ENCODE measurements at regions not wholly inside any gene's neighbourhood (a gene's known extent, or its start where the extent isn't known, plus 50 kb on each side); places are given as distances from the start of the nearest gene placed in this dataset.
"Not testable (repeated sequence)": the region's sequence is repeated elsewhere in the genome, so short reads cannot be mapped to it uniquely, and the experiment has no call there.

DNA sequence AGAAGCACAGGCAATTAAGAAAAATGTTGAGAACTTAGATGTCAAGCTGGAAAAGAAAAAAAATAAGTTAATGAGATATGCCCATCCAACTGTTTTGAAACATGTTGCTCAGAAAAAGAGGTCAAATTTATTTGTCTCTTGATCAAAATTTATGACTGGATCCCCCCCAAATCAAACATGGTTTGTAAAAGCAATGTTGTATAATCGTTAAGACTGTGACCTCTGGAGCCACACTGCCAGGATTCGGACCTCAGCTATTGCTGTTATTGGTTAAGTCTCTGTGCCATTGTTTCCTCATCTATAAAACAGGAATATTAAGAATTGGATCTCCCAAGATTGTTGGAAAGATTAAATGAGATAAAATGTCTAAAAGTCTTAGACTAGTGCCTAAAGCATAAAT lies 51.9 kb upstream of the LRRK2 start:
- Mint-ChIP-seq H3K36me3 (ENCODE audit: low read depth) (no peaks in the 10 kb centered on the region), H3K27ac (no peak overlapping the region), H3K9me3 (no peaks in the 10 kb centered on the region), H3K4me3 (no peak overlapping the region), H3K4me1 (no peaks in the 10 kb centered on the region), H3K27me3 (ENCODE audit: low read depth) (no peaks in the 10 kb centered on the region)
- TF ChIP-seq, protein P1, sequence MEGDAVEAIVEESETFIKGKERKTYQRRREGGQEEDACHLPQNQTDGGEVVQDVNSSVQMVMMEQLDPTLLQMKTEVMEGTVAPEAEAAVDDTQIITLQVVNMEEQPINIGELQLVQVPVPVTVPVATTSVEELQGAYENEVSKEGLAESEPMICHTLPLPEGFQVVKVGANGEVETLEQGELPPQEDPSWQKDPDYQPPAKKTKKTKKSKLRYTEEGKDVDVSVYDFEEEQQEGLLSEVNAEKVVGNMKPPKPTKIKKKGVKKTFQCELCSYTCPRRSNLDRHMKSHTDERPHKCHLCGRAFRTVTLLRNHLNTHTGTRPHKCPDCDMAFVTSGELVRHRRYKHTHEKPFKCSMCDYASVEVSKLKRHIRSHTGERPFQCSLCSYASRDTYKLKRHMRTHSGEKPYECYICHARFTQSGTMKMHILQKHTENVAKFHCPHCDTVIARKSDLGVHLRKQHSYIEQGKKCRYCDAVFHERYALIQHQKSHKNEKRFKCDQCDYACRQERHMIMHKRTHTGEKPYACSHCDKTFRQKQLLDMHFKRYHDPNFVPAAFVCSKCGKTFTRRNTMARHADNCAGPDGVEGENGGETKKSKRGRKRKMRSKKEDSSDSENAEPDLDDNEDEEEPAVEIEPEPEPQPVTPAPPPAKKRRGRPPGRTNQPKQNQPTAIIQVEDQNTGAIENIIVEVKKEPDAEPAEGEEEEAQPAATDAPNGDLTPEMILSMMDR (IDR thresholded peaks at IDR 0.05; ENCODE audit: unreplicated experiment in 3 of 3): no peak

DNA sequence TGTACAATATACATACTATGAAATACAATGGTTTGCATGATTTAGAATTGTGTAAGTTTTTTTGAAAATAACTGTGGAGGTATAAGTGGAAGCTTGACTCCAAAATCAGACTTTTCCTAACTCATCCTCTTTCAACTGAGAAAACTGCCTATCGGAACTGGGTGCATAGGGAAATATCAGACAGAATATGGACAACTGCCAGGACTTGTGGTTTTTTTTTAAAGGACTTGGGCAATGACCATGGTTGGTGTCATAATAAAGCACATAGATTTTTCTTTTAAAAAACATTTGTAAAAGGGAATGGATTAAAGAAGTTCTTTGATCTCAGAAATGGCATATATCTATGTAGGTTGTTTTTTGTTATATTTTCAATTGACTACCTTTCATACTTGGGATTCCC lies 53.3 kb upstream of the LRRK2 start:
- no peak overlapping the region for H3K27ac Mint-ChIP-seq
- no peaks in the 10 kb centered on the region for H3K36me3 Mint-ChIP-seq (ENCODE audit: low read depth)
- H3K27me3 Mint-ChIP-seq (ENCODE audit: low read depth): no peaks in the 10 kb centered on the region
- no peaks in the 10 kb centered on the region for H3K4me1 Mint-ChIP-seq
- TF ChIP-seq, protein P1 (IDR thresholded peaks at IDR 0.05; ENCODE audit: unreplicated experiment in 3 of 3): no peak
- no peaks in the 10 kb centered on the region for H3K9me3 Mint-ChIP-seq
- no peak overlapping the region for H3K4me3 Mint-ChIP-seq

DNA sequence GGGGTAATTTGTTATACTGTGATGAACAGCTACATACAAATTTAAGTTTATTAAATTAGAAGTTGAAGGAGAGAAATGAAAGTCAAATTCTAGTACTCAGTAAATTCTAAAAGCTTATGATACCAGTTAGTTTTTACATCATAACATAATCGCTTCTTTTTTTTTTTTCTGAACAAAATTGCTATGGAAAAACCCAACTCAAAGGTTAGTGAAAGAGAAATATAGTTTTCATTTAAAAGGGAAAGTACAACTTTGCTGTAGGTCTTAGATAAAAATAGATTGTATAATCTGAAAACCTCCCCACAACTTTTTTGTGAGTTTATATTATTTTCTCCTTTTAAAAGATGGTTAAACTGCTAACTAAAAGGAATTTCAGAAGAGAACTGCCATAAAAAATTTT lies 53.7 kb upstream of the LRRK2 start:
- H3K9me3 Mint-ChIP-seq: no peaks in the 10 kb centered on the region
- H3K27me3 Mint-ChIP-seq (ENCODE audit: low read depth): no peaks in the 10 kb centered on the region
- no peak overlapping the region for H3K27ac Mint-ChIP-seq
- H3K36me3 Mint-ChIP-seq (ENCODE audit: low read depth): no peaks in the 10 kb centered on the region
- TF ChIP-seq, protein P1 (IDR thresholded peaks at IDR 0.05; ENCODE audit: unreplicated experiment in 3 of 3): no peak
- H3K4me3 Mint-ChIP-seq: no peak overlapping the region
- H3K4me1 Mint-ChIP-seq: no peaks in the 10 kb centered on the region

DNA sequence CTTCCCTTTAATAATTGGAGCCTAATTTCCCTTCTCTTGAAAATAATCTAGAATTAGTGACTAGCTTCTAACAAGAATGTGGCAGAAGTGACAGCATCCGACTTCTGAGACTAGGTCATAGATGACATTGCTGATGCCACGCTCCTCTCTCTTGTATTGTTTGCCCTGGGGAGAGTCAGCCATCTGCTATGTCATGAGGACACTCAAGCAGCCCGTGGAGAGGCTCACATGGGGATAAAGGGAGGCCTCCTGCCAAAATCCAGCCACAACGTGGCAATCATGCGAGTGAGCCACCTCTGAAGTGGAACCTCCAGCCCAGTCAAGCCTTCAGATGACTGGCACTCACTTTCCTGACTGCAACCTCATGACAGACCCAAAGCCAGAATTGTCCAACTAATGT lies 54.2 kb upstream of the LRRK2 start:
- peaks cover 3% of the 10 kb centered on the region for H3K9me3 Mint-ChIP-seq
- H3K4me3 Mint-ChIP-seq: no peak overlapping the region
- no peak overlapping the region for H3K27ac Mint-ChIP-seq
- H3K4me1 Mint-ChIP-seq: no peaks in the 10 kb centered on the region
- H3K36me3 Mint-ChIP-seq (ENCODE audit: low read depth): no peaks in the 10 kb centered on the region
- TF ChIP-seq, protein P1 (IDR thresholded peaks at IDR 0.05; ENCODE audit: unreplicated experiment in 3 of 3): no peak
- H3K27me3 Mint-ChIP-seq (ENCODE audit: low read depth): no peaks in the 10 kb centered on the region

DNA sequence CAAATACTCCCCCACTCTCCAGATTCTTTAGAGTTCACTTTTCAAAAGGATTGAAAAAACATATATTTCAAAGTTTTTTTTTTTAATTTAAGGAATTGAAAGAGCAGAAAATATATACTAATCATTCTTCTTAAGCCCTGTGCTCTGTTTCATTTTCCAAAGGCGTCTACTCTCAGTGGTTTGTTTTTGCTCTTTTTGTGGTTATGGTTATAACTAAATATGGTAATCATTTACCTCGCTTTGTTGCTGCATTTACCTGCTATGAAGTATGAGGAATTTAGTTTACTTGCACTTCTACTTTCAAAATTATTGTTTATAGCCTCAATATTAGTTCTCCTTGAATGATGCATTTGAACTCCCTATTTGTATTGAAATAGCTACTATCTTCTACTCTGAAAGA lies 55.9 kb upstream of the LRRK2 start:
- Mint-ChIP-seq H3K27me3 (ENCODE audit: low read depth) (no peaks in the 10 kb centered on the region), H3K36me3 (ENCODE audit: low read depth) (no peaks in the 10 kb centered on the region), H3K27ac (no peak overlapping the region), H3K4me1 (no peaks in the 10 kb centered on the region), H3K9me3 (peaks cover 13% of the 10 kb centered on the region), H3K4me3 (no peak overlapping the region)
- TF ChIP-seq, protein P1 (IDR thresholded peaks at IDR 0.05; ENCODE audit: unreplicated experiment in 3 of 3): no peak

DNA sequence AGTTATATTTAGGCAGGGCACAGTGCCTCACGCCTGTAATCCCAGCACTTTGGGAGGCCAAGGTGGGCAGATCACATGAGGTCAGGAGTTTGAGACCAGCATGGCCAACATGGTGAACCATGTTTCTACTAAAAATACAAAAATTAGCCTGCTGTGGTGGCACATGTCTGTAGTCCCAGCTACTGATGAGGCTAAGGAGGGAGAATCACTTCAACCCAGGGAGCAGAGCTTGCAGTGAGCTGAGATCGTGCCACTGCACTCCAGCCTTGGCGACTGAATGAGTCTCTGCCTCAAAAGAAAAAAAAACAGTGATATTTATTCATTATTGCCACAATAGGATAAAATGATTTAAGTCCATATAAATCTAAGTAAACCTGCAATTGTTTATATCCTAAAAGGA lies 56.4 kb upstream of the LRRK2 start:
- H3K4me1 Mint-ChIP-seq; H3K27me3 Mint-ChIP-seq (ENCODE audit: low read depth); H3K36me3 Mint-ChIP-seq (ENCODE audit: low read depth); H3K27ac Mint-ChIP-seq; H3K4me3 Mint-ChIP-seq: not testable (repeated sequence)
- H3K9me3 Mint-ChIP-seq: peaks cover 15% of the 10 kb centered on the region

DNA sequence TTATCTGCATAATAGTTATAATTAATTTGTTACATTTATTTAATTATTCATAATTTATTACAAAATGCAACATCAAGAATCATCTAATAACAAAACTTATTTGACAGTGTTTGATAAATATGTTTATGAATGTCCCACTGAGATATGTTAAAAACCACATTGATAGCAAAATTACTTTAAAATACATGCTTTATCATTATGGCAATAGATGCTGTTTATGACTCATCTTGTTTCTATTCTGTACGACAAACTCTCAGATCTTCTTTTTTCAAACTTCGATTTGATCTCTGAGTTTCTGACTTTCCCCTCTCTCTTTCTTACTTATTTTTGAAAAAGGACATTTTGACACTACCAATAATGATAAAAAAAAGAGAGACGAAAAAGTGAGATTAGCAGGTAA lies 56.8 kb upstream of the LRRK2 start:
- Mint-ChIP-seq H3K4me3 (no peak overlapping the region), H3K9me3 (peaks cover 17% of the 10 kb centered on the region), H3K27me3 (ENCODE audit: low read depth) (no peaks in the 10 kb centered on the region), H3K4me1 (no peaks in the 10 kb centered on the region), H3K27ac (no peak overlapping the region), H3K36me3 (ENCODE audit: low read depth) (no peaks in the 10 kb centered on the region)
- TF ChIP-seq, protein P1 (IDR thresholded peaks at IDR 0.05; ENCODE audit: unreplicated experiment in 3 of 3): no peak

All from nephron (organoid).